ENCODE measurements at regions not wholly inside any gene's neighbourhood (a gene's known extent, or its start where the extent isn't known, plus 50 kb on each side); places are given as distances from the start of the nearest gene placed in this dataset.

DNA sequence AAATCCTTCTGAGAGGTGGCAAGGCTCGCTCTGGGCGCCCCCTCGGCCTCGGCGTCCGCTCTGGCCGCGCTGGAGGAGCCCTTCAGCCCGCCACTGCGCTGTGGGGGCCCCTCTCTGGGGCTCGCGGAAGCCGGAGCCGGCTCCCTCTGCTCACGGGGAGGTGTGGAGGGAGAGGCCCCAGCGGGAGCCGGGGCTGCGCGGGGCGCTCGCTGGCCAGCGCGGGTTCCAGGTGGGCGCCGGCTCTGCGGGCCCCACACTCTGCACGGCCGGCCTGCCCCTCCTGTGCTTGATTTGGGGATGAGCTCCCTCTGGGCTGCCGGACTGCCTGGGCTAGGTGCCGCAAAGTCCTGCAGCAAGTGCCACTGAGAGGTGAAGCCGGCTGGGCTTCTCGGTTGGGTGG lies 1260.7 kb upstream of the PRMT6 start:
- in situ Hi-C loops (cut with HindIII; ENCODE audit: extremely low pct_ligation_motif_present, low pct_unique_long_range_greater_than_20kb): no loop called here

More for the DNA sequence above, 1260.7 kb upstream of the PRMT6 start:
- intact Hi-C loops (cut with micrococcal nuclease; ENCODE audit: unreplicated experiment): loop anchor here (10.0 kb wide), 2 partner anchors 161 to 391 kb away; no protein-coding TSS in a partner anchor
- BruUV-seq (replicated peaks): no TSS peak
- ATAC-seq (no peak), FAIRE-seq (no peak), DNase-seq (ENCODE audit: low spot score) (no peak)
- Histone ChIP-seq H4K20me1 (ENCODE audit: insufficient read depth, low read length) (no peaks in the 10 kb centered on the region), H3K27me3 (ENCODE audit: control insufficient read depth in 1 of 2, insufficient read depth in 2 of 2, low read length in 2 of 2) (no peaks in the 10 kb centered on the region), H3K27ac (ENCODE audit: extremely low read length, insufficient read depth, low read length) (no peak overlapping the region), H3K4me1 (ENCODE audit: insufficient read depth, low read length) (no peaks in the 10 kb centered on the region), H3K4me2 (ENCODE audit: low read depth, low read length) (no peak overlapping the region), H3K9ac (ENCODE audit: insufficient read depth, low read depth, low read length) (no peak overlapping the region), H3K4me3 (replicated peaks in 1 of 3; ENCODE audit: insufficient read depth in 1 of 3, low read depth in 2 of 3, low read length in 3 of 3) (no peak overlapping the region), H3K36me3 (replicated peaks in 1 of 2; ENCODE audit: control insufficient read depth in 1 of 2, insufficient read depth in 2 of 2, low read length in 2 of 2) (no peaks in the 10 kb centered on the region), H3K9me3 (ENCODE audit: low read length) (peaks cover 10% of the 10 kb centered on the region), H2AFZ (ENCODE audit: low read length) (no peak overlapping the region), H3K79me2 (ENCODE audit: insufficient read depth, low read length) (no peaks in the 10 kb centered on the region)
- TF ChIP-seq PITX1 (CRISPR knock-in tag; IDR thresholded peaks at IDR 0.05): no peak
- no peak for TF ChIP-seq ARHGAP35 (CRISPR knock-in tag; IDR thresholded peaks at IDR 0.05; ENCODE audit: borderline replicate concordance)
- TF ChIP-seq SIX1 (CRISPR knock-in tag; IDR thresholded peaks at IDR 0.05; ENCODE audit: borderline replicate concordance): no peak
- TF ChIP-seq, protein P1, sequence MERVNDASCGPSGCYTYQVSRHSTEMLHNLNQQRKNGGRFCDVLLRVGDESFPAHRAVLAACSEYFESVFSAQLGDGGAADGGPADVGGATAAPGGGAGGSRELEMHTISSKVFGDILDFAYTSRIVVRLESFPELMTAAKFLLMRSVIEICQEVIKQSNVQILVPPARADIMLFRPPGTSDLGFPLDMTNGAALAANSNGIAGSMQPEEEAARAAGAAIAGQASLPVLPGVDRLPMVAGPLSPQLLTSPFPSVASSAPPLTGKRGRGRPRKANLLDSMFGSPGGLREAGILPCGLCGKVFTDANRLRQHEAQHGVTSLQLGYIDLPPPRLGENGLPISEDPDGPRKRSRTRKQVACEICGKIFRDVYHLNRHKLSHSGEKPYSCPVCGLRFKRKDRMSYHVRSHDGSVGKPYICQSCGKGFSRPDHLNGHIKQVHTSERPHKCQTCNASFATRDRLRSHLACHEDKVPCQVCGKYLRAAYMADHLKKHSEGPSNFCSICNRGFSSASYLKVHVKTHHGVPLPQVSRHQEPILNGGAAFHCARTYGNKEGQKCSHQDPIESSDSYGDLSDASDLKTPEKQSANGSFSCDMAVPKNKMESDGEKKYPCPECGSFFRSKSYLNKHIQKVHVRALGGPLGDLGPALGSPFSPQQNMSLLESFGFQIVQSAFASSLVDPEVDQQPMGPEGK (CRISPR knock-in tag; IDR thresholded peaks at IDR 0.05): no peak
- TF ChIP-seq GABPA (IDR thresholded peaks at IDR 0.05; ENCODE audit: low read depth, low read length): no peak
- TF ChIP-seq GABPA (CRISPR knock-in tag; IDR thresholded peaks at IDR 0.05; ENCODE audit: low read depth): no peak
- no peak for TF ChIP-seq CCDC6 (CRISPR knock-in tag; IDR thresholded peaks at IDR 0.05)
- TF ChIP-seq ZNF335 (CRISPR knock-in tag; IDR thresholded peaks at IDR 0.05): no peak
- TF ChIP-seq ZBTB38 (CRISPR knock-in tag; IDR thresholded peaks at IDR 0.05): no peak
- TF ChIP-seq, protein P2, sequence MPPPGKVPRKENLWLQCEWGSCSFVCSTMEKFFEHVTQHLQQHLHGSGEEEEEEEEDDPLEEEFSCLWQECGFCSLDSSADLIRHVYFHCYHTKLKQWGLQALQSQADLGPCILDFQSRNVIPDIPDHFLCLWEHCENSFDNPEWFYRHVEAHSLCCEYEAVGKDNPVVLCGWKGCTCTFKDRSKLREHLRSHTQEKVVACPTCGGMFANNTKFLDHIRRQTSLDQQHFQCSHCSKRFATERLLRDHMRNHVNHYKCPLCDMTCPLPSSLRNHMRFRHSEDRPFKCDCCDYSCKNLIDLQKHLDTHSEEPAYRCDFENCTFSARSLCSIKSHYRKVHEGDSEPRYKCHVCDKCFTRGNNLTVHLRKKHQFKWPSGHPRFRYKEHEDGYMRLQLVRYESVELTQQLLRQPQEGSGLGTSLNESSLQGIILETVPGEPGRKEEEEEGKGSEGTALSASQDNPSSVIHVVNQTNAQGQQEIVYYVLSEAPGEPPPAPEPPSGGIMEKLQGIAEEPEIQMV (CRISPR knock-in tag; IDR thresholded peaks at IDR 0.05; ENCODE audit: low read depth): no peak
- TF ChIP-seq ZBTB21 (CRISPR knock-in tag; IDR thresholded peaks at IDR 0.05): no peak
- TF ChIP-seq ARNT2 (CRISPR knock-in tag; IDR thresholded peaks at IDR 0.05; ENCODE audit: low read depth): no peak
- no peak for TF ChIP-seq GTF3A (CRISPR knock-in tag; conservative IDR thresholded peaks at IDR 0.05)
- TF ChIP-seq, protein P3, sequence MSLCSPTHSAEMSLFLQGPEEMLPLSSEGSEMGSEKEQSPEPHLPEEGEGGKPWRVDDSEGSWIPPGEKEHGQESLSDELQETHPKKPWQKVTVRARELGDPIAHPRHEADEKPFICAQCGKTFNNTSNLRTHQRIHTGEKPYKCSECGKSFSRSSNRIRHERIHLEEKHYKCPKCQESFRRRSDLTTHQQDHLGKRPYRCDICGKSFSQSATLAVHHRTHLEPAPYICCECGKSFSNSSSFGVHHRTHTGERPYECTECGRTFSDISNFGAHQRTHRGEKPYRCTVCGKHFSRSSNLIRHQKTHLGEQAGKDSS (CRISPR knock-in tag; IDR thresholded peaks at IDR 0.05; ENCODE audit: borderline replicate concordance, low read depth): no peak
- no peak for TF ChIP-seq NFE2L1 (CRISPR knock-in tag; IDR thresholded peaks at IDR 0.05; ENCODE audit: borderline replicate concordance)
- TF ChIP-seq, protein P4, sequence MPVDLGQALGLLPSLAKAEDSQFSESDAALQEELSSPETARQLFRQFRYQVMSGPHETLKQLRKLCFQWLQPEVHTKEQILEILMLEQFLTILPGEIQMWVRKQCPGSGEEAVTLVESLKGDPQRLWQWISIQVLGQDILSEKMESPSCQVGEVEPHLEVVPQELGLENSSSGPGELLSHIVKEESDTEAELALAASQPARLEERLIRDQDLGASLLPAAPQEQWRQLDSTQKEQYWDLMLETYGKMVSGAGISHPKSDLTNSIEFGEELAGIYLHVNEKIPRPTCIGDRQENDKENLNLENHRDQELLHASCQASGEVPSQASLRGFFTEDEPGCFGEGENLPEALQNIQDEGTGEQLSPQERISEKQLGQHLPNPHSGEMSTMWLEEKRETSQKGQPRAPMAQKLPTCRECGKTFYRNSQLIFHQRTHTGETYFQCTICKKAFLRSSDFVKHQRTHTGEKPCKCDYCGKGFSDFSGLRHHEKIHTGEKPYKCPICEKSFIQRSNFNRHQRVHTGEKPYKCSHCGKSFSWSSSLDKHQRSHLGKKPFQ (CRISPR knock-in tag; IDR thresholded peaks at IDR 0.05; ENCODE audit: insufficient replicate concordance): no peak
- no peak for TF ChIP-seq ZNF432 (CRISPR knock-in tag; IDR thresholded peaks at IDR 0.05; ENCODE audit: borderline replicate concordance)
- no peak for TF ChIP-seq NFIB (CRISPR knock-in tag; IDR thresholded peaks at IDR 0.05; ENCODE audit: borderline replicate concordance)
- TF ChIP-seq FOXC1 (CRISPR knock-in tag; IDR thresholded peaks at IDR 0.05; ENCODE audit: borderline replicate concordance): no peak
- ChIA-PET POLR2A (no interaction called here), CTCF (ENCODE audit: low intra/inter-chr PET ratio, low total read pairs) (no interaction called here)
- WGBS (ENCODE audit: low lambda C conversion rate): 35% methylated on average over 9 of the region's 32 CpGs
